Endothelial cell of umbilical vein (primary cell): ENCODE measurements at regions not wholly inside any gene's neighbourhood (a gene's known extent, or its start where the extent isn't known, plus 50 kb on each side); places are given as distances from the start of the nearest gene placed in this dataset.

Experiments
- BruUV-seq: library from RNA; stranded (reverse); fragments of 400-500 nt; replicated peaks from 2 replicates; lab custom pipeline; 2021; lab: Mats Ljungman, UMichigan
- CTCF ChIA-PET: fragments of 300-600, 350-600 bp; sonication (Branson Sonifier 250); formaldehyde crosslinking; loops from one replicate; lab custom pipeline; 2021; ENCODE audit warnings: antibody characterized with exemption, inconsistent platforms; lab: Charles Lee
- POLR2A ChIA-PET: fragments of 300-600, 350-600 bp; sonication (Branson Sonifier 250); formaldehyde crosslinking; loops from one replicate; lab custom pipeline; 2021; ENCODE audit warnings: antibody characterized with exemption, inconsistent platforms; lab: Charles Lee
- DNase-seq: peaks from one replicate; pipeline ENCODE4 v3.0.0-alpha.2; 2011; ENCODE audit warnings: low read depth, low spot score
- FAIRE-seq: peaks from 2 replicates; lab custom pipeline; 2011; peaks lifted over from hg19 to GRCh38; lab: Jason Lieb, UNC
- H2AFZ ChIP-seq: 2 replicates; pipeline ENCODE4 v1.6.0; 2012; ENCODE audit warnings: low read depth, low read length, control low read depth, inconsistent platforms
- H3K27ac ChIP-seq: 2 replicates; pipeline ENCODE4 v1.5.1; 2011; ENCODE audit warnings: low read depth, mild to moderate bottlenecking, control low read depth, low read length, moderate library complexity; ENCODE audit not compliant: insufficient read depth
- H3K27me3 ChIP-seq, 2 experiments: 2 replicates each; pipeline versions ENCODE4 v1.6.0 to v1.6.1; 2011; ENCODE audit warnings: low read length in 2 of 2, mixed read lengths in 1 of 2; ENCODE audit not compliant: control insufficient read depth in 2 of 2, insufficient read depth in 2 of 2
- H3K36me3 ChIP-seq, 2 experiments: 2 replicates in 1 of 2; 3 replicates in 1 of 2; pipeline ENCODE4 v1.5.1; 2011; ENCODE audit warnings: low read length in 2 of 2, mild to moderate bottlenecking in 1 of 2, moderate library complexity in 1 of 2; ENCODE audit not compliant: control insufficient read depth in 2 of 2, insufficient read depth in 2 of 2; ENCODE audit errors: extremely low read depth in 1 of 2
- H3K4me1 ChIP-seq: 3 replicates; pipeline ENCODE4 v1.5.1; 2011; ENCODE audit warnings: mild to moderate bottlenecking, low read length; ENCODE audit not compliant: control insufficient read depth, insufficient read depth; ENCODE audit errors: extremely low read depth
- H3K4me2 ChIP-seq: 2 replicates; pipeline ENCODE4 v1.6.1; 2011; ENCODE audit warnings: low read length, control low read depth, mixed read lengths; ENCODE audit not compliant: insufficient read depth
- H3K4me3 ChIP-seq, 3 experiments: fragments of 200-600 bp in 1 of 3; sonication (generic), shearing (Covaris generic) in 1 of 3; replicated peaks in 1 of 3; 2 replicates each; pipeline ENCODE4 v1.5.1; 2011 to 2016; ENCODE audit warnings: control low read depth in 3 of 3, low read length in 3 of 3, mild to moderate bottlenecking in 2 of 3, inconsistent platforms in 1 of 3, low read depth in 1 of 3, moderate library complexity in 1 of 3; ENCODE audit not compliant: insufficient read depth in 1 of 3
- H3K79me2 ChIP-seq: 2 replicates; pipeline ENCODE4 v1.6.0; 2012; ENCODE audit warnings: low read length, inconsistent platforms; ENCODE audit not compliant: control insufficient read depth, insufficient read depth
- H3K9ac ChIP-seq: replicated peaks from 2 replicates; pipeline ENCODE3; 2011; ENCODE audit warnings: low read length, control low read depth; ENCODE audit not compliant: insufficient read depth; ENCODE audit errors: extremely low read depth
- H3K9me1 ChIP-seq: replicated peaks from 3 replicates; pipeline ENCODE4 v1.6.0; 2011; ENCODE audit warnings: mild to moderate bottlenecking, low read length; ENCODE audit not compliant: control insufficient read depth, insufficient read depth; ENCODE audit errors: extremely low read depth
- H3K9me3 ChIP-seq: replicated peaks from 2 replicates; pipeline ENCODE4 v1.5.1; 2012; ENCODE audit warnings: low read length, inconsistent platforms; ENCODE audit not compliant: control insufficient read depth, insufficient read depth
- H4K20me1 ChIP-seq: replicated peaks from 2 replicates; pipeline ENCODE3; 2011; ENCODE audit warnings: mild to moderate bottlenecking, low read length; ENCODE audit not compliant: control insufficient read depth, insufficient read depth; ENCODE audit errors: extremely low read depth
- CTCF ChIP-seq, 2 donors: IDR thresholded peaks; 1 replicate in 1 of 2; 2 replicates in 1 of 2; pipeline ENCODE4 v1.5.1; 2011; ENCODE audit warnings: low read length in 2 of 2, mild to moderate bottlenecking in 2 of 2, moderate library complexity in 2 of 2, control low read depth in 1 of 2, inconsistent platforms in 1 of 2, low read depth in 1 of 2; ENCODE audit not compliant: insufficient read depth in 1 of 2; ENCODE audit errors: extremely low read depth in 1 of 2
- EZH2 ChIP-seq: IDR thresholded peaks from 2 replicates; pipeline ENCODE4 v1.6.1; 2012; ENCODE audit warnings: borderline replicate concordance, low read depth, mild to moderate bottlenecking, moderate library complexity, low read length, inconsistent platforms; ENCODE audit not compliant: severe bottlenecking
- FOS ChIP-seq: IDR thresholded peaks from 2 replicates; pipeline ENCODE4 v1.6.1; 2011; ENCODE audit warnings: mild to moderate bottlenecking, low read length, moderate library complexity, borderline replicate concordance; ENCODE audit not compliant: insufficient read depth
- GATA2 ChIP-seq: IDR thresholded peaks from 2 replicates; pipeline ENCODE4 v1.7.0; 2011; ENCODE audit warnings: low read depth, mild to moderate bottlenecking, moderate library complexity, mixed read lengths, low read length; ENCODE audit not compliant: insufficient read length, insufficient read depth
- JUN ChIP-seq: IDR thresholded peaks from 2 replicates; pipeline ENCODE4 v1.6.1; 2011; ENCODE audit warnings: borderline replicate concordance, low read depth; ENCODE audit not compliant: insufficient read length, insufficient read depth
- MAX ChIP-seq: IDR thresholded peaks from 2 replicates; pipeline ENCODE4 v1.6.1; 2011; ENCODE audit not compliant: insufficient read depth, insufficient read length
- MYC ChIP-seq: IDR thresholded peaks from one replicate; pipeline ENCODE4 v1.6.1; 2011; ENCODE audit warnings: mild to moderate bottlenecking, low read depth, low read length
- POLR2A ChIP-seq: IDR thresholded peaks from 2 replicates; pipeline ENCODE4 v1.6.1; 2012; ENCODE audit warnings: low read depth, mild to moderate bottlenecking, control low read depth, low read length
- POLR2AphosphoS5 ChIP-seq: IDR thresholded peaks from 2 replicates; pipeline ENCODE4 v1.6.1; 2012; ENCODE audit warnings: low read depth, mild to moderate bottlenecking, control low read depth, low read length, moderate library complexity; ENCODE audit not compliant: insufficient read depth
- dilution Hi-C: fragments of 300-500 bp; cut with MboI; formaldehyde crosslinking; loops from one replicate; pipeline ENCODE4 v1.15.0; 2019; ENCODE audit warnings: low sequenced_read_pairs; ENCODE audit not compliant: extremely low pct_ligation_motif_present
- intact Hi-C: fragments of 100-400 bp; cut with micrococcal nuclease; formaldehyde crosslinking; loops from one replicate; pipeline ENCODE4 v1.10.0; 2022

GRCh38 chr3:74041068-74041675 lies 416.4 kb upstream of the PDZRN3 start:
- H3K27me3 ChIP-seq = no peaks in the 10 kb centered on the region

More at GRCh38 chr3:74041068-74041675, 416.4 kb upstream of the PDZRN3 start:
- DNase-seq (no peak), FAIRE-seq (no peak)
- peaks cover 2% of the 10 kb centered on the region for H3K9me3 ChIP-seq
- H3K4me1 ChIP-seq = no peaks in the 10 kb centered on the region
- ChIA-PET POLR2A (no interaction called here), CTCF (no interaction called here)
- no peaks in the 10 kb centered on the region for H3K79me2 ChIP-seq
- H3K36me3 ChIP-seq = no peaks in the 10 kb centered on the region
- dilution Hi-C loops = no loop called here
- no TSS peak for BruUV-seq
- no peak overlapping the region for H3K4me3 ChIP-seq
- no peak overlapping the region for H3K4me2 ChIP-seq
- no peak overlapping the region for H2AFZ ChIP-seq
- TF ChIP-seq POLR2AphosphoS5 (no peak), MYC (no peak), CTCF (IDR thresholded peaks at IDR 0.05; ENCODE audit: extremely low read depth in 1 of 2, insufficient read depth in 1 of 2, low read depth in 1 of 2, low read length in 2 of 2) (no peak), EZH2 (no peak), JUN (no peak), FOS (no peak), POLR2A (no peak), GATA2 (no peak), MAX (no peak)
- H3K27ac ChIP-seq = no peak overlapping the region
- no peaks in the 10 kb centered on the region for H4K20me1 ChIP-seq
- intact Hi-C loops = no loop called here
- no peak overlapping the region for H3K9ac ChIP-seq
- no peaks in the 10 kb centered on the region for H3K9me1 ChIP-seq
